Nephron progenitor cell (in vitro differentiated cells): ENCODE measurements at regions not wholly inside any gene's neighbourhood (a gene's known extent, or its start where the extent isn't known, plus 50 kb on each side); places are given as distances from the start of the nearest gene placed in this dataset.
A peak's percentile ranks its signal among the peaks of the same experiment; 100 is the strongest.

Source experiments
- DNase-seq: peaks from one replicate; pipeline ENCODE4 v3.0.0; 2021
- H3K27ac Mint-ChIP-seq: 2 replicates; pipeline ENCODE4 v1.8.0; 2021; ENCODE audit warnings: mild to moderate bottlenecking, moderate library complexity, mixed read lengths
- H3K27me3 Mint-ChIP-seq: 2 replicates; pipeline ENCODE4 v1.8.0; 2021; ENCODE audit warnings: mild to moderate bottlenecking, low read depth, mixed read lengths; ENCODE audit not compliant: poor library complexity
- H3K36me3 Mint-ChIP-seq: 2 replicates; pipeline ENCODE4 v1.8.0; 2021; ENCODE audit warnings: low read depth, mixed read lengths
- H3K4me1 Mint-ChIP-seq: 2 replicates; pipeline ENCODE4 v1.8.0; 2021; ENCODE audit warnings: mixed read lengths
- H3K4me3 Mint-ChIP-seq: 2 replicates; pipeline ENCODE4 v1.8.0; 2021; ENCODE audit warnings: mild to moderate bottlenecking, moderate library complexity, mixed read lengths
- H3K9me3 Mint-ChIP-seq: 2 replicates; pipeline ENCODE4 v1.8.0; 2021; ENCODE audit warnings: mild to moderate bottlenecking, moderate library complexity, mixed read lengths
- CTCF ChIP-seq: fragments of 200-600 bp; sonication (generic); IDR thresholded peaks from 2 replicates; pipeline ENCODE4 v1.5.0; 2021; ENCODE audit warnings: antibody characterized with exemption

DNA sequence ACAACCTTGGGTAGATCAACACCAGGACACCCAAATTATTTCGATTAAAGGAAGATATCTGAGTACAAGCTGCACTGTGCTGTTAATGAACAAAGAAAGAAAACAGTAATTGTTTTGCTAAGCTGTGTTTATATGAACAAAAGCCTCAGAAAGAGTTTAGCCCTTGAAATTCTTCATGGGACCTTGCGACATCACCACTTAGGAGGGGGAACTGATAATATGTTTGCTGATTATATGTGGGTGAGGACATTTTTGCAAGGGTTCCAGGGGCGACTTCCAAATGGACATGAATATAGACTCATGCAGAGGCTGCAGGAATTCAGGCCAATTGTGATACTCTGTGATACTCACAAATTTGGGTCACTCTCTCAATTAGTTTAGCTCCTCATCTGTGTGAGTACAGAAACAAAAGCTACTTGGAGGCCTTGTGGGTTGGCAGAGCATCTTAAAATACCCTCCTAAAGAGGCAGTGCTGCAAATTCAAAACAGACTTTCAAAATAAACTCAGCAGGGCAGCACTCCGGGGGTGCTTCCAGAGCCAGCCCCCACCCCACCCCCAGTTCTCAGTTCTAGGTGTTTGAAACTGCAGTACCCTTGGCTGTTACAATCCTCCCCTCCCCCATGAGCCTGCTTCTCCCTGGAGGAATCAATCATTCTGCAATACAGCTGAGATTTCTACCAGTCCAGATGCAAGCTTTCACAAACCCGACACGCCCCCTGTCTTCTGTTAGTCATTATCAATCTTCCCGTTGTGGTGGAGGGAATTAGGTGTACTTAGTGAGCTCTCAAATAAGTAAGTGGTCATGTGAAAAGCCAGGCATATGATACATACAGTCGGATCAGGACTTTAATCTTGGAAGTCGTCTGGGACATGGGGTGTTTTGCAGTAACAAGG is 97.0 kb upstream of the MBNL2 start:
- TF ChIP-seq CTCF = no peak
- peak overlapping the region; percentile 60 for H3K27ac Mint-ChIP-seq
- DNase-seq = peak; percentile 58
- H3K4me1 Mint-ChIP-seq = peaks cover 39% of the 10 kb centered on the region
- H3K36me3 Mint-ChIP-seq = no peaks in the 10 kb centered on the region
- H3K9me3 Mint-ChIP-seq = no peaks in the 10 kb centered on the region
- H3K4me3 Mint-ChIP-seq = peak overlapping the region; percentile 43
- H3K27me3 Mint-ChIP-seq = no peaks in the 10 kb centered on the region

DNA sequence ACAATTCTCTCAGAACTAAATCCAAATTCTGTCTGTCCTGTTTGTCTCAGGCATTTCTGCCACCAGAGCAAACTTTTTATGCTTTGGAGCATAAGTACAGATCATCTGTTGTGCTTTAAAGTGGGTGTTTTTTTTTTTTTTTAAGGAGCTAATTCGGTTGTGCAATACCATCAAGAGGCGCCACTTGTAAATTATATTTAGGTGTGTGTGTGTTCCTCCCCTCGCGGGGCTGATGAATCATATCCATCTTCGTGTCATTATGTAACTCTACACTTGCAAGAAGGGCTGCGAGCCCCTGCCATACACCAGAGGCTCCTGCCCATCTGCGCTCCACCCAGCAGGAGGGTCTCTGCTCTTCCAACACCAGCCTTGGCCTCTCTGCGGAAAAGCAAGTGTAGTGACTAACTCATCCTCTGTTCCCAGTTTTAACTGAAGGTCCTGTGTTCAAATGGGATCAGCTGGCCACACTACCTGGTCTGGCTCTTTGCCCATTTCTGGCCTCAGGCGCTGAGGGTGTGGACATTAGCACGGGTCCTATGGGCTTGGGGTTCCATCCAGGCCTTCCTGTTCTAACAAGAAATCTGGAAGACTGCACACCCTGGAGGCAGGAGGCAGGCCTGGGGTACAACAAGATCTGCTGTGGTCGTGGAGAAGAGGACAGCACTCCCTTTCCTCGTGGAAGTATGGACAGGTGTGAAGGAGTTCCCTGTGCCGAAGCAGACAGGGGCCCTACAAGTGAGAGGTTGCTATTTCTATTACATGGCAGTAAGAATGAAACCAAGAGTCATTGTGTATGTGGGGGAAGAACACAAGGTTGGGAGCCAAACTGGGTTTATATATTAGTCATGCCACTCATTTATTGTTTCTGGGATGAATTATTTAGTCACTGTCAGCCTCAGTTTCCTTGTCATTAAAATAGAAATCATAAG is 96.1 kb upstream of the MBNL2 start:
- Mint-ChIP-seq H3K27ac (peak overlapping the region; percentile 7), H3K9me3 (no peaks in the 10 kb centered on the region), H3K27me3 (no peaks in the 10 kb centered on the region), H3K4me3 (peak overlapping the region; percentile 6), H3K4me1 (peaks cover 40% of the 10 kb centered on the region), H3K36me3 (no peaks in the 10 kb centered on the region)
- no peak for TF ChIP-seq CTCF
- no peak for DNase-seq

GRCh38 chr13:97127842-97128241 is 94.3 kb upstream of the MBNL2 start:
- Mint-ChIP-seq H3K9me3 (no peaks in the 10 kb centered on the region), H3K27me3 (no peaks in the 10 kb centered on the region), H3K4me3 (no peak overlapping the region), H3K27ac (no peak overlapping the region), H3K36me3 (no peaks in the 10 kb centered on the region), H3K4me1 (peaks cover 57% of the 10 kb centered on the region)
- no peak for TF ChIP-seq CTCF
- no peak for DNase-seq

DNA sequence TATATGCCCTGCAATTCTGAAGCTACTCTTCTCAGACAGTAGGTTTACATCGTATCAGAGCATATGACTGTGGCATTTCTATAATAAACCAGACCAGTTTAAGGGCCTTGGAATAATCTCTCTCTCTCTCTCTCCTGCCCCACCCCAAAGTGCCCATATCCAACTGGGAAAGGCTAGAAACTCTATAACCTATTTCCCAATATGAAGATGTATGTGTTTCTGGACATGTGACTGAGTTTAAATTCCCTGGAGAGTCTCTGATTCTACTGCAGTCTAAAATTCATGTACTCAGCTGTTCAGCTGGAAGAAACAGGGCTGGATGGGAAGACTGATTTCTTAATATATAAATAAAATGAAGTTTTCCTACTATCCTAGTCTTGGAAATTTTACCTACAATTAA is 91.9 kb upstream of the MBNL2 start:
- Mint-ChIP-seq H3K27ac (no peak overlapping the region), H3K27me3 (peaks cover 1% of the 10 kb centered on the region)
- no peak for DNase-seq

GRCh38 chr13:97131447-97131846 is 90.7 kb upstream of the MBNL2 start:
- Mint-ChIP-seq H3K4me1 (peaks cover 32% of the 10 kb centered on the region), H3K27ac (peak overlapping the region; percentile 15)
- no peak for TF ChIP-seq CTCF

More for the DNA sequence above, 91.9 kb upstream of the MBNL2 start:
- Mint-ChIP-seq H3K9me3 (no peaks in the 10 kb centered on the region), H3K4me3 (no peak overlapping the region), H3K4me1 (peaks cover 39% of the 10 kb centered on the region), H3K36me3 (no peaks in the 10 kb centered on the region)
- no peak for TF ChIP-seq CTCF

More at GRCh38 chr13:97131447-97131846, 90.7 kb upstream of the MBNL2 start:
- Mint-ChIP-seq H3K4me3 (peak overlapping the region; percentile 34), H3K27me3 (peaks cover 4% of the 10 kb centered on the region), H3K36me3 (no peaks in the 10 kb centered on the region), H3K9me3 (no peaks in the 10 kb centered on the region)
- DNase-seq = no peak
